ENCODE measurements at regions not wholly inside any gene's neighbourhood (a gene's known extent, or its start where the extent isn't known, plus 50 kb on each side); places are given as distances from the start of the nearest gene placed in this dataset.
A peak's percentile ranks its signal among the peaks of the same experiment; 100 is the strongest.
"Not testable (repeated sequence)": the region's sequence is repeated elsewhere in the genome, so short reads cannot be mapped to it uniquely, and the experiment has no call there.

- no peak for DNase-seq (ENCODE audit: low read depth in 3 of 3, low spot score in 1 of 3)
These were observed 87.7 kb downstream of the UTP18 start for GRCh38 chr17:51347851-51348584.

GRCh38 chr17:51351080-51351479 is 90.7 kb downstream of the UTP18 start:
- DNase-seq (ENCODE audit: low read depth in 3 of 3, low spot score in 1 of 3): no peak

GRCh38 chr17:51351890-51352289 is 91.5 kb downstream of the UTP18 start:
- DNase-seq (ENCODE audit: low read depth in 3 of 3, low spot score in 1 of 3): no peak

- no peak for DNase-seq (ENCODE audit: low read depth in 3 of 3, low spot score in 1 of 3)
These were observed 92.5 kb downstream of the UTP18 start for GRCh38 chr17:51352798-51353197.

- DNase-seq (ENCODE audit: low read depth in 3 of 3, low spot score in 1 of 3): no peak
These were observed 93.0 kb downstream of the UTP18 start for GRCh38 chr17:51353296-51353695.

GRCh38 chr17:51354936-51355335 is 94.6 kb downstream of the UTP18 start:
- DNase-seq (ENCODE audit: low read depth in 3 of 3, low spot score in 1 of 3): no peak

- no peak for DNase-seq (ENCODE audit: low read depth in 3 of 3, low spot score in 1 of 3)
These were observed 95.4 kb downstream of the UTP18 start for GRCh38 chr17:51355441-51356410.

- no peak for DNase-seq (ENCODE audit: low read depth in 3 of 3, low spot score in 1 of 3)
These were observed 98.7 kb downstream of the UTP18 start for GRCh38 chr17:51359055-51359454.

GRCh38 chr17:51362811-51363585 is 102.7 kb downstream of the UTP18 start:
- DNase-seq (ENCODE audit: low read depth in 3 of 3, low spot score in 1 of 3): no peak

- DNase-seq (ENCODE audit: low read depth in 3 of 3, low spot score in 1 of 3): no peak
These were observed 104.7 kb downstream of the UTP18 start for GRCh38 chr17:51365090-51365489.

GRCh38 chr17:51366866-51367265 is 106.5 kb downstream of the UTP18 start:
- no peak for DNase-seq (ENCODE audit: low read depth in 3 of 3, low spot score in 1 of 3)

GRCh38 chr17:51367836-51368235 is 107.5 kb downstream of the UTP18 start:
- not testable (repeated sequence) for DNase-seq (ENCODE audit: low read depth in 3 of 3, low spot score in 1 of 3)

GRCh38 chr17:51371732-51372151 is 111.4 kb downstream of the UTP18 start:
- DNase-seq (ENCODE audit: low read depth in 3 of 3, low spot score in 1 of 3): peak in 2 of 3 donors; percentile 2 to 10

GRCh38 chr17:51372345-51373004 is 112.1 kb downstream of the UTP18 start:
- DNase-seq (ENCODE audit: low read depth in 3 of 3, low spot score in 1 of 3): no peak

- no peak for DNase-seq (ENCODE audit: low read depth in 3 of 3, low spot score in 1 of 3)
These were observed 113.3 kb downstream of the UTP18 start for GRCh38 chr17:51373489-51374152.

GRCh38 chr17:51374209-51374608 is 113.9 kb downstream of the UTP18 start:
- no peak for DNase-seq (ENCODE audit: low read depth in 3 of 3, low spot score in 1 of 3)

GRCh38 chr17:51375771-51376170 is 115.4 kb downstream of the UTP18 start:
- no peak for DNase-seq (ENCODE audit: low read depth in 3 of 3, low spot score in 1 of 3)

GRCh38 chr17:51376739-51377138 is 116.4 kb downstream of the UTP18 start:
- DNase-seq (ENCODE audit: low read depth in 3 of 3, low spot score in 1 of 3): no peak

GRCh38 chr17:51381262-51381661 is 120.9 kb downstream of the UTP18 start:
- DNase-seq (ENCODE audit: low read depth in 3 of 3, low spot score in 1 of 3): no peak

GRCh38 chr17:51385208-51385607 is 124.9 kb downstream of the UTP18 start:
- no peak for DNase-seq (ENCODE audit: low read depth in 3 of 3, low spot score in 1 of 3)

All from stimulated activated CD4-positive, alpha-beta T cell treated with anti-CD3 and anti-CD28 coated beads, TNF-alpha, amount 100 ng/mL, for 1 hour (primary cell).